ENCODE measurements at regions not wholly inside any gene's neighbourhood (a gene's known extent, or its start where the extent isn't known, plus 50 kb on each side); places are given as distances from the start of the nearest gene placed in this dataset.

GRCh38 chr18:67875060-67875459 is 358.5 kb upstream of the DSEL start:
- in situ Hi-C loops (cut with HindIII; ENCODE audit: low sequenced_read_pairs): no loop called here
- no peak overlapping the region for H3K4me3 ChIP-seq (ENCODE audit: low read depth, low read length)
- peak; percentile 5 for DNase-seq (ENCODE audit: low read depth)
- TF ChIP-seq, protein P1, sequence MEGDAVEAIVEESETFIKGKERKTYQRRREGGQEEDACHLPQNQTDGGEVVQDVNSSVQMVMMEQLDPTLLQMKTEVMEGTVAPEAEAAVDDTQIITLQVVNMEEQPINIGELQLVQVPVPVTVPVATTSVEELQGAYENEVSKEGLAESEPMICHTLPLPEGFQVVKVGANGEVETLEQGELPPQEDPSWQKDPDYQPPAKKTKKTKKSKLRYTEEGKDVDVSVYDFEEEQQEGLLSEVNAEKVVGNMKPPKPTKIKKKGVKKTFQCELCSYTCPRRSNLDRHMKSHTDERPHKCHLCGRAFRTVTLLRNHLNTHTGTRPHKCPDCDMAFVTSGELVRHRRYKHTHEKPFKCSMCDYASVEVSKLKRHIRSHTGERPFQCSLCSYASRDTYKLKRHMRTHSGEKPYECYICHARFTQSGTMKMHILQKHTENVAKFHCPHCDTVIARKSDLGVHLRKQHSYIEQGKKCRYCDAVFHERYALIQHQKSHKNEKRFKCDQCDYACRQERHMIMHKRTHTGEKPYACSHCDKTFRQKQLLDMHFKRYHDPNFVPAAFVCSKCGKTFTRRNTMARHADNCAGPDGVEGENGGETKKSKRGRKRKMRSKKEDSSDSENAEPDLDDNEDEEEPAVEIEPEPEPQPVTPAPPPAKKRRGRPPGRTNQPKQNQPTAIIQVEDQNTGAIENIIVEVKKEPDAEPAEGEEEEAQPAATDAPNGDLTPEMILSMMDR (IDR thresholded peaks at IDR 0.05; ENCODE audit: low read depth, low read length, missing control alignments): no peak

GRCh38 chr18:67865400-67865799 is 348.9 kb upstream of the DSEL start:
- TF ChIP-seq, protein P1 (IDR thresholded peaks at IDR 0.05; ENCODE audit: low read depth, low read length, missing control alignments): no peak
- no peak for DNase-seq (ENCODE audit: low read depth)
- in situ Hi-C loops (cut with HindIII; ENCODE audit: low sequenced_read_pairs): no loop called here
- no peak overlapping the region for H3K4me3 ChIP-seq (ENCODE audit: low read depth, low read length)

DNA sequence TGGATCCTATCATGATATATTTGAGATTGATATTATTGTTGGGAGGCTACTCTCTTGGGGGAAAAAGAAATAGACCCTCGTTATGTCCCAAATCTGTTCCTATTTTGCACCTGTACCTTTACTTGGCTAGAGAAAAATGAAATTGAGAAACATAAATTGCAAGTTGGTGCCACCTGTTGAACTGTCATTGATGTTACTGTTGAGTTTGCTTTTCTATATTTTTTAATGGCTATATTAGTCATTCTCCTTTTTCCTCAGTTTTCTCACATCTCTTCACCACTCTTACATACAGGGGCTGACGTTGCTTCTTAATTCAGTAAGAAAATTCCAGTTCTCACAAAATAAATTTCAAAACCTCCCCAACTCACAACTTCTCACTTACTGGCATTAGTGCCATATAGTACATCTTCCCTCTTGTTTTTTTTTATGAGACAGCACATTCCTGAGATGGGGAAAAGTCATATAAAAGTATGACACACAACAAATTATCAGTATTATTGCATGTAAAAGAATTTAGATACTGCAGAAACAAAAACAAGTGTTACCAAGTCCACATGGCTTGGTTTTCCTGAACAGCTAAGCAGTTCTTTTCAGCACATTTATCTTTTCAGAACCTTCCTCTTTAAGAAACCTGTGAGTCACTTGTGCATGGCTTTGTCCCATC is 348.3 kb upstream of the DSEL start:
- H3K4me3 ChIP-seq (ENCODE audit: low read depth, low read length): no peak overlapping the region
- TF ChIP-seq, protein P1 (IDR thresholded peaks at IDR 0.05; ENCODE audit: low read depth, low read length, missing control alignments): no peak
- DNase-seq (ENCODE audit: low read depth): no peak
- in situ Hi-C loops (cut with HindIII; ENCODE audit: low sequenced_read_pairs): no loop called here

DNA sequence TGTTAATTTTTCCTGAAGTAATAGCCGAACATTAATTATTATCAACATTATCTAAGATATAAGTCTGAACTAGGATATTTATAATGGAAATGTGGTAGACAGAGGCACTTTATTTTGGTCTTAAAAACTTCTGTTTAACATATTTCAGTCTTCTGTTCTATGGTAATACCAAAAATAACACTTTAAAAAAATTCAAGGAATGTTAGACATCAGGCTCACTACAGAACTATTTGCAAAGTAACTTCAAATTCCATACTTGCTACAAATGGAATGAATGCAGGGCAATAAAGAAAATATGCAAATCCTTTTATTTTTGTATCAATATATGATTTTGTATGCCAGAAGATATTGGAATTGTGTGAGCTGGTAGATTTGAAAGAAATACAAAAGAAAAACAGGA is 345.5 kb upstream of the DSEL start:
- TF ChIP-seq, protein P1 (IDR thresholded peaks at IDR 0.05; ENCODE audit: low read depth, low read length, missing control alignments): no peak
- DNase-seq (ENCODE audit: low read depth): no peak
- no peak overlapping the region for H3K4me3 ChIP-seq (ENCODE audit: low read depth, low read length)
- in situ Hi-C loops (cut with HindIII; ENCODE audit: low sequenced_read_pairs): no loop called here

DNA sequence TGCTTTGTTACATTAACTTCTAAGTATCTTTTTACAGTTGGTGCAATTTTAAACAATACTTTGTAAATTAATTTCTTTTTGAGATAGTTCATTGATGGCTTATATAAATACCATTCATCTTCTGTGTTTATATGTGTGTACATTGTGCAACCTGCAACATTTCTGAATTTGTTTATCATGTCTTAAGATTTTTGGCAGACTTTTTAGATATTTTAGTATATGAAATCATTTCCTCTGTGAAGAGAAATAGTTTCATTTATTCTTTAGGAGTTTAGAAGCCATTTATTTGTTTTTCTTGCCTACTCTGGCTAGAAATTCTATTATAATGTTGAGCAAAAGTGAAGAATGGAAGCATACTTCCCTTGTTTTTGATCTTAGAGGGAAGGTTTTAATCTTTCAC is 337.8 kb upstream of the DSEL start:
- in situ Hi-C loops (cut with HindIII; ENCODE audit: low sequenced_read_pairs): no loop called here
- DNase-seq (ENCODE audit: low read depth): no peak
- no peak overlapping the region for H3K4me3 ChIP-seq (ENCODE audit: low read depth, low read length)
- TF ChIP-seq, protein P1 (IDR thresholded peaks at IDR 0.05; ENCODE audit: low read depth, low read length, missing control alignments): no peak

- TF ChIP-seq, protein P1 (IDR thresholded peaks at IDR 0.05; ENCODE audit: low read depth, low read length, missing control alignments): no peak
- in situ Hi-C loops (cut with HindIII; ENCODE audit: low sequenced_read_pairs): no loop called here
- no peak for DNase-seq (ENCODE audit: low read depth)
- H3K4me3 ChIP-seq (ENCODE audit: low read depth, low read length): no peak overlapping the region
Observed at GRCh38 chr18:67846422-67847098, 330.0 kb upstream of the DSEL start.

Measured in astrocyte of the cerebellum (primary cell).